ENCODE measurements at regions not wholly inside any gene's neighbourhood (a gene's known extent, or its start where the extent isn't known, plus 50 kb on each side); places are given as distances from the start of the nearest gene placed in this dataset.

- no peak overlapping the region for H3K4me3 ChIP-seq (ENCODE audit: low read depth, low read length, poor library complexity, severe bottlenecking)
- POLR2A ChIA-PET = interaction anchor here (0.6 kb wide), 1 partner anchor 153 kb away, joined by 5 read pairs; no protein-coding TSS in a partner anchor
- no peak for TF ChIP-seq EZH2phosphoT487 (IDR thresholded peaks at IDR 0.05; ENCODE audit: borderline replicate concordance, low read depth, low read length)
- TF ChIP-seq, protein P1, sequence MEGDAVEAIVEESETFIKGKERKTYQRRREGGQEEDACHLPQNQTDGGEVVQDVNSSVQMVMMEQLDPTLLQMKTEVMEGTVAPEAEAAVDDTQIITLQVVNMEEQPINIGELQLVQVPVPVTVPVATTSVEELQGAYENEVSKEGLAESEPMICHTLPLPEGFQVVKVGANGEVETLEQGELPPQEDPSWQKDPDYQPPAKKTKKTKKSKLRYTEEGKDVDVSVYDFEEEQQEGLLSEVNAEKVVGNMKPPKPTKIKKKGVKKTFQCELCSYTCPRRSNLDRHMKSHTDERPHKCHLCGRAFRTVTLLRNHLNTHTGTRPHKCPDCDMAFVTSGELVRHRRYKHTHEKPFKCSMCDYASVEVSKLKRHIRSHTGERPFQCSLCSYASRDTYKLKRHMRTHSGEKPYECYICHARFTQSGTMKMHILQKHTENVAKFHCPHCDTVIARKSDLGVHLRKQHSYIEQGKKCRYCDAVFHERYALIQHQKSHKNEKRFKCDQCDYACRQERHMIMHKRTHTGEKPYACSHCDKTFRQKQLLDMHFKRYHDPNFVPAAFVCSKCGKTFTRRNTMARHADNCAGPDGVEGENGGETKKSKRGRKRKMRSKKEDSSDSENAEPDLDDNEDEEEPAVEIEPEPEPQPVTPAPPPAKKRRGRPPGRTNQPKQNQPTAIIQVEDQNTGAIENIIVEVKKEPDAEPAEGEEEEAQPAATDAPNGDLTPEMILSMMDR (conservative IDR thresholded peaks at IDR 0.05; ENCODE audit: low read length) = no peak
Observed at GRCh38 chr3:111480091-111480490, 61.9 kb upstream of the CD96 start.

GRCh38 chr3:111481551-111481950, 60.4 kb upstream of the CD96 start:
- no TSS peak for BruUV-seq (replicated peaks)
- H2AFZ ChIP-seq (ENCODE audit: low read length) = no peak overlapping the region
- no peaks in the 10 kb centered on the region for H3K9me3 ChIP-seq (ENCODE audit: low read length)
- TF ChIP-seq, protein P1 (conservative IDR thresholded peaks at IDR 0.05; ENCODE audit: low read length) = no peak
- no peak for TF ChIP-seq EZH2phosphoT487 (IDR thresholded peaks at IDR 0.05; ENCODE audit: borderline replicate concordance, low read depth, low read length)
- DNase-seq (ENCODE audit: low spot score) = no peak
- ChIA-PET CTCF (ENCODE audit: unreplicated experiment) (no interaction called here), POLR2A (interaction anchor here (0.6 kb wide), 1 partner anchor 42 kb away, joined by 3 read pairs; no protein-coding TSS in a partner anchor)
- H3K4me3 ChIP-seq (ENCODE audit: low read depth, low read length, poor library complexity, severe bottlenecking) = no peak overlapping the region
- H3K4me1 ChIP-seq (ENCODE audit: insufficient read depth, low read length, poor library complexity, severe bottlenecking) = no peaks in the 10 kb centered on the region
- H3K4me2 ChIP-seq (ENCODE audit: low read length) = no peak overlapping the region
- H3K27ac ChIP-seq (ENCODE audit: low read depth, low read length, poor library complexity, severe bottlenecking) = no peak overlapping the region
- no peaks in the 10 kb centered on the region for H3K36me3 ChIP-seq (ENCODE audit: insufficient read depth, low read length)
- no peaks in the 10 kb centered on the region for H3K79me2 ChIP-seq (ENCODE audit: insufficient read depth, low read depth, low read length)
- intact Hi-C loops (cut with micrococcal nuclease; ENCODE audit: unreplicated experiment) = no loop called here
- H4K20me1 ChIP-seq (ENCODE audit: insufficient read depth, low read length) = no peaks in the 10 kb centered on the region
- H3K9me2 ChIP-seq (ENCODE audit: insufficient read depth, low read length) = no peaks in the 10 kb centered on the region

More at GRCh38 chr3:111480091-111480490, 61.9 kb upstream of the CD96 start:
- H2AFZ ChIP-seq (ENCODE audit: low read length) = no peak overlapping the region
- no peaks in the 10 kb centered on the region for H3K9me3 ChIP-seq (ENCODE audit: low read length)
- intact Hi-C loops (cut with micrococcal nuclease; ENCODE audit: unreplicated experiment) = no loop called here
- no peaks in the 10 kb centered on the region for H3K79me2 ChIP-seq (ENCODE audit: insufficient read depth, low read depth, low read length)
- CTCF ChIA-PET (ENCODE audit: unreplicated experiment) = no interaction called here
- no peak overlapping the region for H3K27ac ChIP-seq (ENCODE audit: low read depth, low read length, poor library complexity, severe bottlenecking)
- no peaks in the 10 kb centered on the region for H3K9me2 ChIP-seq (ENCODE audit: insufficient read depth, low read length)
- H4K20me1 ChIP-seq (ENCODE audit: insufficient read depth, low read length) = no peaks in the 10 kb centered on the region
- no peaks in the 10 kb centered on the region for H3K36me3 ChIP-seq (ENCODE audit: insufficient read depth, low read length)
- no peaks in the 10 kb centered on the region for H3K4me1 ChIP-seq (ENCODE audit: insufficient read depth, low read length, poor library complexity, severe bottlenecking)
- no peak for DNase-seq (ENCODE audit: low spot score)
- BruUV-seq (replicated peaks) = no TSS peak
- H3K4me2 ChIP-seq (ENCODE audit: low read length) = no peak overlapping the region

GRCh38 chr3:111482574-111482973, 59.4 kb upstream of the CD96 start:
- Histone ChIP-seq H3K79me2 (ENCODE audit: insufficient read depth, low read depth, low read length) (no peaks in the 10 kb centered on the region), H3K9me3 (ENCODE audit: low read length) (no peaks in the 10 kb centered on the region), H3K4me2 (ENCODE audit: low read length) (no peak overlapping the region), H3K27ac (ENCODE audit: low read depth, low read length, poor library complexity, severe bottlenecking) (no peak overlapping the region), H3K36me3 (ENCODE audit: insufficient read depth, low read length) (no peaks in the 10 kb centered on the region), H2AFZ (ENCODE audit: low read length) (no peak overlapping the region), H4K20me1 (ENCODE audit: insufficient read depth, low read length) (no peaks in the 10 kb centered on the region), H3K9me2 (ENCODE audit: insufficient read depth, low read length) (no peaks in the 10 kb centered on the region), H3K4me1 (ENCODE audit: insufficient read depth, low read length, poor library complexity, severe bottlenecking) (no peaks in the 10 kb centered on the region), H3K4me3 (ENCODE audit: low read depth, low read length, poor library complexity, severe bottlenecking) (no peak overlapping the region)
- no peak for TF ChIP-seq EZH2phosphoT487 (IDR thresholded peaks at IDR 0.05; ENCODE audit: borderline replicate concordance, low read depth, low read length)
- TF ChIP-seq, protein P1 (conservative IDR thresholded peaks at IDR 0.05; ENCODE audit: low read length) = no peak
- BruUV-seq (replicated peaks) = no TSS peak
- no peak for DNase-seq (ENCODE audit: low spot score)
- CTCF ChIA-PET (ENCODE audit: unreplicated experiment) = no interaction called here
- intact Hi-C loops (cut with micrococcal nuclease; ENCODE audit: unreplicated experiment) = no loop called here
- POLR2A ChIA-PET = interaction anchor here (0.6 to 0.8 kb wide), 2 partner anchors 11 to 51 kb away, joined by 3 read pairs; no protein-coding TSS in a partner anchor
